IMR-90 (cell line): ENCODE measurements at regions not wholly inside any gene's neighbourhood (a gene's known extent, or its start where the extent isn't known, plus 50 kb on each side); places are given as distances from the start of the nearest gene placed in this dataset.

Experiments used
- ATAC-seq: fragments of 200-7000 bp; cut with Tn5 transposase; 2 replicates; pipeline ENCODE4 v1.9.1; 2020; ENCODE audit warnings: low read depth, mild to moderate bottlenecking, moderate library complexity
- BruUV-seq: library from RNA; stranded (reverse); fragments of 400-500 nt; replicated peaks from 2 replicates; lab custom pipeline; 2021; lab: Mats Ljungman, UMichigan
- CTCF ChIA-PET: fragments of 300-600 bp; formaldehyde crosslinking; extraction: SDS; loops from one replicate; lab custom pipeline; 2021; ENCODE audit warnings: antibody characterized with exemption; lab: Yijun Ruan, JAX
- POLR2A ChIA-PET: fragments of 300-600 bp; sonication (Branson Sonifier 250); formaldehyde crosslinking; loops from one replicate; lab custom pipeline; 2022; ENCODE audit warnings: antibody characterized with exemption; ENCODE audit not compliant: unreplicated experiment; lab: Charles Lee
- DNase-seq: peaks from one replicate; pipeline ENCODE4 v3.0.0; 2013
- H2AFZ ChIP-seq: replicated peaks from 2 replicates; pipeline ENCODE3; 2013; ENCODE audit warnings: low read length, mild to moderate bottlenecking; ENCODE audit not compliant: poor library complexity
- H2AK5ac ChIP-seq: 2 replicates; pipeline ENCODE4 v1.6.1; 2013; ENCODE audit warnings: low read depth, low read length, inconsistent platforms
- H2AK9ac ChIP-seq: replicated peaks from 2 replicates; pipeline ENCODE3; 2013; ENCODE audit warnings: mild to moderate bottlenecking, low read depth, low read length, moderate library complexity; ENCODE audit not compliant: poor library complexity
- H2BK120ac ChIP-seq: 2 replicates; pipeline ENCODE4 v1.6.1; 2013; ENCODE audit warnings: low read depth, low read length, inconsistent platforms
- H2BK15ac ChIP-seq: 3 replicates; pipeline ENCODE4 v1.6.1; 2013; ENCODE audit warnings: low read depth, low read length, inconsistent platforms
- H2BK20ac ChIP-seq: 2 replicates; pipeline ENCODE4 v1.6.1; 2013; ENCODE audit warnings: low read depth, mild to moderate bottlenecking, inconsistent platforms, low read length, moderate library complexity
- H2BK5ac ChIP-seq: 2 replicates; pipeline ENCODE4 v1.6.1; 2013; ENCODE audit warnings: mild to moderate bottlenecking, low read depth, low read length, inconsistent platforms; ENCODE audit not compliant: poor library complexity, severe bottlenecking
- H3K14ac ChIP-seq: replicated peaks from 2 replicates; pipeline ENCODE4 v1.6.1; 2013; ENCODE audit warnings: low read depth, low read length, inconsistent platforms
- H3K18ac ChIP-seq: 2 replicates; pipeline ENCODE4 v1.6.1; 2013; ENCODE audit warnings: low read depth, low read length, control low read depth
- H3K23ac ChIP-seq: 2 replicates; pipeline ENCODE4 v1.6.1; 2013; ENCODE audit warnings: low read depth, low read length, inconsistent platforms
- H3K27ac ChIP-seq: 2 replicates; pipeline ENCODE4 v1.5.1; 2013; ENCODE audit warnings: mild to moderate bottlenecking, control low read depth, low read length; ENCODE audit not compliant: insufficient read depth
- H3K27me3 ChIP-seq: 2 replicates; pipeline ENCODE4 v1.6.1; 2013; ENCODE audit warnings: low read length; ENCODE audit not compliant: control insufficient read depth, insufficient read depth
- H3K36me3 ChIP-seq: 2 replicates; pipeline ENCODE4 v1.6.1; 2013; ENCODE audit warnings: low read length, mixed read lengths; ENCODE audit not compliant: control insufficient read depth, insufficient read depth
- H3K4ac ChIP-seq: 2 replicates; pipeline ENCODE4 v1.6.1; 2013; ENCODE audit warnings: low read depth, low read length, inconsistent platforms
- H3K4me1 ChIP-seq: 2 replicates; pipeline ENCODE4 v1.6.1; 2013; ENCODE audit warnings: low read length, mixed read lengths; ENCODE audit not compliant: control insufficient read depth, insufficient read depth
- H3K4me2 ChIP-seq: 2 replicates; pipeline ENCODE4 v1.6.1; 2013; ENCODE audit warnings: low read depth, mild to moderate bottlenecking, control low read depth, low read length, moderate library complexity
- H3K4me3 ChIP-seq: 2 replicates; pipeline ENCODE4 v1.5.1; 2013; ENCODE audit warnings: low read depth, mild to moderate bottlenecking, control low read depth, low read length, moderate library complexity; ENCODE audit not compliant: insufficient read depth
- H3K56ac ChIP-seq: 2 replicates; pipeline ENCODE4 v1.6.1; 2013; ENCODE audit warnings: low read length, inconsistent platforms; ENCODE audit not compliant: insufficient read depth; ENCODE audit errors: extremely low read depth
- H3K79me1 ChIP-seq, 2 experiments: 2 replicates each; pipeline ENCODE4 v1.6.1; 2013; ENCODE audit warnings: low read length in 2 of 2, inconsistent platforms in 1 of 2, low read depth in 1 of 2
- H3K9ac ChIP-seq: 2 replicates; pipeline ENCODE4 v1.6.1; 2013; ENCODE audit warnings: low read depth, low read length, control low read depth
- H3K9me1 ChIP-seq: 2 replicates; pipeline ENCODE4 v1.6.1; 2013; ENCODE audit warnings: low read length, inconsistent platforms; ENCODE audit not compliant: insufficient read depth
- H3K9me3 ChIP-seq: 2 replicates; pipeline ENCODE4 v1.6.1; 2013; ENCODE audit warnings: low read length; ENCODE audit not compliant: control insufficient read depth, insufficient read depth
- H4K20me1 ChIP-seq: 2 replicates; pipeline ENCODE4 v1.6.1; 2013; ENCODE audit warnings: low read length, inconsistent platforms; ENCODE audit not compliant: insufficient read depth
- H4K5ac ChIP-seq: 2 replicates; pipeline ENCODE4 v1.6.1; 2013; ENCODE audit warnings: mild to moderate bottlenecking, low read depth, low read length, control low read depth
- H4K8ac ChIP-seq, 2 experiments: 2 replicates each; pipeline ENCODE4 v1.6.1; 2013; ENCODE audit warnings: low read depth in 2 of 2, low read length in 2 of 2, control low read depth in 1 of 2, inconsistent platforms in 1 of 2
- H4K91ac ChIP-seq: 2 replicates; pipeline ENCODE4 v1.6.1; 2013; ENCODE audit warnings: low read depth, low read length, inconsistent platforms; ENCODE audit not compliant: insufficient read depth
- CEBPB ChIP-seq: IDR thresholded peaks from 2 replicates; pipeline ENCODE4 v1.6.1; 2012; ENCODE audit warnings: low read depth, low read length, improper control_type of control experiment
- CHD1 ChIP-seq: IDR thresholded peaks from 2 replicates; pipeline ENCODE4 v1.6.1; 2012; ENCODE audit warnings: low read depth, low read length, improper control_type of control experiment
- CTCF ChIP-seq: conservative IDR thresholded peaks from 2 replicates; pipeline ENCODE4 v1.5.1; 2012; ENCODE audit warnings: mild to moderate bottlenecking, low read depth, low read length, improper control_type of control experiment
- FOS ChIP-seq: fragments of 150-350 bp; IDR thresholded peaks from 2 replicates; pipeline ENCODE4 v1.6.1; 2016; ENCODE audit warnings: low read depth, low read length
- MAFK ChIP-seq: IDR thresholded peaks from 2 replicates; pipeline ENCODE4 v1.6.1; 2012; ENCODE audit warnings: low read depth, low read length, improper control_type of control experiment
- MXI1 ChIP-seq: IDR thresholded peaks from 2 replicates; pipeline ENCODE4 v1.6.1; 2012; ENCODE audit warnings: low read depth, mild to moderate bottlenecking, low read length, moderate library complexity, borderline replicate concordance
- NFE2L2 ChIP-seq: fragments of 150-350 bp; IDR thresholded peaks from 2 replicates; pipeline ENCODE4 v1.6.1; 2016; ENCODE audit warnings: low read depth, mild to moderate bottlenecking, low read length
- POLR2A ChIP-seq: IDR thresholded peaks from 2 replicates; pipeline ENCODE4 v1.6.1; 2012; ENCODE audit warnings: mild to moderate bottlenecking, low read depth, low read length
- RCOR1 ChIP-seq: IDR thresholded peaks from 2 replicates; pipeline ENCODE4 v1.6.1; 2012; ENCODE audit warnings: mild to moderate bottlenecking, low read length, improper control_type of control experiment; ENCODE audit not compliant: insufficient replicate concordance
- RFX5 ChIP-seq: IDR thresholded peaks from 2 replicates; pipeline ENCODE4 v1.8.0; 2012; ENCODE audit warnings: low read depth, mild to moderate bottlenecking, low read length, moderate library complexity
- SMC3 ChIP-seq: fragments of 150-350 bp; IDR thresholded peaks from 2 replicates; pipeline ENCODE4 v1.6.1; 2016; ENCODE audit warnings: low read depth, mild to moderate bottlenecking, antibody characterized with exemption, low read length, moderate library complexity
- USF2 ChIP-seq: fragments of 150-350 bp; IDR thresholded peaks from 2 replicates; pipeline ENCODE4 v1.6.1; 2017; ENCODE audit warnings: mild to moderate bottlenecking, antibody characterized with exemption, low read length, low read depth
- WGBS, 2 experiments: methylation state at CpG; one replicate each; pipeline versions ENCODE4 v1.1.5 to v1.1.7; 2013; ENCODE audit warnings: missing lambda C conversion rate in 2 of 2; ENCODE audit not compliant: insufficient read length in 1 of 2; ENCODE audit errors: extremely low coverage in 2 of 2; 5-methylcytosine and 5-hydroxymethylcytosine counted together
- dilution Hi-C: fragments of 300-500 bp; cut with HindIII; formaldehyde crosslinking; loops from one replicate; pipeline ENCODE4 v1.14.3; 2018; ENCODE audit warnings: low sequenced_read_pairs; ENCODE audit not compliant: unreplicated experiment
- in situ Hi-C: fragments of 300-500 bp; cut with MboI; formaldehyde crosslinking; loops from 3 replicates; pipeline ENCODE4 v1.14.3; 2019; ENCODE audit warnings: low sequenced_read_pairs, inconsistent platforms, mixed read lengths
- intact Hi-C: fragments of 100-400 bp; cut with micrococcal nuclease; formaldehyde crosslinking; loops from 2 replicates; pipeline ENCODE4 v1.10.0; 2022

GRCh38 chr12:92597997-92598396, 104.8 kb upstream of the PLEKHG7 start:
- CTCF ChIA-PET = interaction anchor here (0.5 kb wide), 1 partner anchor 11 kb away, joined by 3 read pairs; no protein-coding TSS in a partner anchor
- Histone ChIP-seq H3K9me1 (peaks cover 13% of the 10 kb centered on the region), H3K56ac (no peak overlapping the region), H3K27me3 (no peaks in the 10 kb centered on the region), H3K36me3 (no peaks in the 10 kb centered on the region), H3K14ac (peak overlapping the region; percentile 30), H4K91ac (no peak overlapping the region), H2AK5ac (peak overlapping the region; percentile 13), H3K79me1 (0 out of 4 replicates have a peak, but pooled peaks cover 0 to 3% of the 10 kb centered on the region in 2 experiments), H3K4me3 (no peak overlapping the region), H4K8ac (peak overlapping the region in 1 of 2 experiments; percentile 58; a peak in 2 of 4 replicates), H3K18ac (peak overlapping the region; percentile 58; the same call in 1 of the 2 replicates), H4K20me1 (no peaks in the 10 kb centered on the region), H3K27ac (no peak overlapping the region), H2BK120ac (peak overlapping the region; percentile 23; the same call in 1 of the 2 replicates), H3K4me2 (no peak overlapping the region), H3K4ac (peak overlapping the region; percentile 9; the same call in 1 of the 2 replicates), H3K4me1 (peaks cover 16% of the 10 kb centered on the region), H2AFZ (no peak overlapping the region), H4K5ac (no peak overlapping the region; the same call in 1 of the 2 replicates), H3K9ac (no peak overlapping the region), H2BK5ac (peak overlapping the region; percentile 35), H3K9me3 (peaks cover 5% of the 10 kb centered on the region), H2AK9ac (no peak overlapping the region), H2BK20ac (peak overlapping the region; percentile 40; the same call in 1 of the 2 replicates), H3K23ac (no peak overlapping the region), H2BK15ac (peak overlapping the region; percentile 33; the same call in 2 of the 3 replicates)
- peak; percentile 78 for TF ChIP-seq FOS
- no peak for TF ChIP-seq NFE2L2
- TF ChIP-seq MAFK = no peak
- no peak for TF ChIP-seq USF2
- TF ChIP-seq POLR2A = no peak
- no peak for TF ChIP-seq CTCF
- TF ChIP-seq RFX5 = no peak
- no peak for TF ChIP-seq SMC3
- TF ChIP-seq RCOR1 = no peak
- TF ChIP-seq CEBPB = peak; percentile 5; the same call in 1 of the 2 replicates
- TF ChIP-seq CHD1 = no peak
- no peak for TF ChIP-seq MXI1
- BruUV-seq = no TSS peak
- WGBS, 2 experiments = no CpG with 5 or more reads among the region's 1 CpG
- POLR2A ChIA-PET = interaction anchor here (1.5 kb wide), 1 partner anchor 452 kb away, joined by 9 read pairs; the partner anchor contains the start of gene BTG1
- DNase-seq (peak; percentile 91), ATAC-seq (peak; percentile 36; the same call in 1 of the 2 replicates)
- dilution Hi-C loops (no loop called here), intact Hi-C loops (no loop called here), in situ Hi-C loops (no loop called here)
